GM18907 (cell line): ENCODE measurements at regions not wholly inside any gene's neighbourhood (a gene's known extent, or its start where the extent isn't known, plus 50 kb on each side); places are given as distances from the start of the nearest gene placed in this dataset.

ENCODE experiments used
- ATAC-seq: cut with Tn5 transposase; IDR thresholded peaks from one replicate; pipeline ENCODE4 v1.9.1; 2021; ENCODE audit warnings: mild to moderate bottlenecking, moderate library complexity; ENCODE audit not compliant: unreplicated experiment

- peak; percentile 65 for ATAC-seq
Observed at GRCh38 chr11:103659206-103659618, 377.2 kb upstream of the DDI1 start.

- ATAC-seq, result no peak
Observed at GRCh38 chr11:103659743-103660142, 376.7 kb upstream of the DDI1 start.

GRCh38 chr11:103661185-103661584 lies 375.3 kb upstream of the DDI1 start:
- ATAC-seq, result no peak

- ATAC-seq, result no peak
Observed at GRCh38 chr11:103661991-103662390, 374.4 kb upstream of the DDI1 start.

- no peak for ATAC-seq
Observed at GRCh38 chr11:103662880-103663279, 373.6 kb upstream of the DDI1 start.

- no peak for ATAC-seq
Observed at GRCh38 chr11:103668859-103669258, 367.6 kb upstream of the DDI1 start.

GRCh38 chr11:103671143-103671651 lies 365.2 kb upstream of the DDI1 start:
- ATAC-seq, result no peak

- ATAC-seq, result no peak
Observed at GRCh38 chr11:103673773-103674172, 362.7 kb upstream of the DDI1 start.

GRCh38 chr11:103676413-103676812 lies 360.0 kb upstream of the DDI1 start:
- ATAC-seq, result no peak

GRCh38 chr11:103680826-103681225 lies 355.6 kb upstream of the DDI1 start:
- no peak for ATAC-seq

GRCh38 chr11:103681855-103682254 lies 354.6 kb upstream of the DDI1 start:
- ATAC-seq, result peak; percentile 23

GRCh38 chr11:103682318-103683184 lies 353.9 kb upstream of the DDI1 start:
- peak; percentile 96 for ATAC-seq

GRCh38 chr11:103683576-103683975 lies 352.9 kb upstream of the DDI1 start:
- no peak for ATAC-seq

GRCh38 chr11:103688924-103689323 lies 347.5 kb upstream of the DDI1 start:
- ATAC-seq, result no peak

GRCh38 chr11:103690356-103690755 lies 346.1 kb upstream of the DDI1 start:
- ATAC-seq, result no peak

GRCh38 chr11:103696123-103696522 lies 340.3 kb upstream of the DDI1 start:
- ATAC-seq, result no peak

- no peak for ATAC-seq
Observed at GRCh38 chr11:103699216-103699615, 337.2 kb upstream of the DDI1 start.

- ATAC-seq, result no peak
Observed at GRCh38 chr11:103699656-103700055, 336.8 kb upstream of the DDI1 start.

GRCh38 chr11:103700622-103701021 lies 335.8 kb upstream of the DDI1 start:
- ATAC-seq, result no peak

GRCh38 chr11:103703437-103703836 lies 333.0 kb upstream of the DDI1 start:
- ATAC-seq, result no peak

GRCh38 chr11:103703954-103704353 lies 332.5 kb upstream of the DDI1 start:
- ATAC-seq, result no peak

GRCh38 chr11:103705642-103706041 lies 330.8 kb upstream of the DDI1 start:
- ATAC-seq, result no peak

- peak; percentile 71 for ATAC-seq
Observed at GRCh38 chr11:103709371-103709770, 327.1 kb upstream of the DDI1 start.
